Esophagus muscularis mucosa (tissue), 4 donors: ENCODE measurements at regions not wholly inside any gene's neighbourhood (a gene's known extent, or its start where the extent isn't known, plus 50 kb on each side); places are given as distances from the start of the nearest gene placed in this dataset.

ENCODE experiments used
- CTCF ChIP-seq, 3 experiments: fragments of 200-600 bp in 2 of 3; fragments of 450-650 bp in 1 of 3; sonication (generic) in 2 of 3; IDR thresholded peaks; one replicate each; pipeline ENCODE4 v1.5.1; 2017 to 2019; ENCODE audit warnings: antibody characterized with exemption in 3 of 3, mild to moderate bottlenecking in 2 of 3, moderate library complexity in 1 of 3
- EP300 ChIP-seq: sonication (generic); formaldehyde crosslinking; IDR thresholded peaks from one replicate; pipeline ENCODE4 v1.6.1; 2017; ENCODE audit warnings: antibody characterized with exemption
- POLR2A ChIP-seq: fragments of 450-650 bp; IDR thresholded peaks from one replicate; pipeline ENCODE4 v1.6.1; 2017; ENCODE audit warnings: antibody characterized with exemption, moderate library complexity, mild to moderate bottlenecking, low read depth
- POLR2AphosphoS5 ChIP-seq, 2 donors: sonication (generic); formaldehyde crosslinking; IDR thresholded peaks; one replicate each; pipeline ENCODE4 v1.6.1; 2017; ENCODE audit warnings: antibody characterized with exemption in 2 of 2

DNA sequence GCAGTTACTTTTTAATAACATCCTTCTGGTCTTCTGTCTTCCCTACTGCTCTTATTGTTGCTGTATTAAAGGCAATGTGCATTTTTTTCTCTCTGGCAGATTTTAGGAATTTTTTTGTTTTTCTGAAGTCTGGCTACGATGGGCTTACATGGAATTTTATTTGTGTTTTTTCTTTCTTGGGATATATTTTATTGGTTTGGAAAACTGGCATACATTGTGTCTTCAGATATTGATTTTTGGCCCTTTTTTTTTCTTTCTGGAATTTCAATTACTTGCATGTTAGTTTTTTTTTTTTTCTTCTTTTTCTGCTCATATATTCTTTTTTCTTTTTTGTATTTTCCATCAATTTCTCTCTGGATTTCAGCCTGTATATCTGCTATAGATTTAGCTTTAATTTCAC, 442.1 kb upstream of the TRIB2 start:
- no peak for TF ChIP-seq POLR2AphosphoS5 (IDR thresholded peaks at IDR 0.05)
- no peak for TF ChIP-seq POLR2A
- no peak for TF ChIP-seq EP300
- TF ChIP-seq CTCF (IDR thresholded peaks at IDR 0.05) = no peak
